AG04449 (cell line): ENCODE measurements at regions not wholly inside any gene's neighbourhood (a gene's known extent, or its start where the extent isn't known, plus 50 kb on each side); places are given as distances from the start of the nearest gene placed in this dataset.
A peak's percentile ranks its signal among the peaks of the same experiment; 100 is the strongest.

Source experiments
- CTCF ChIA-PET: fragments of 350-600 bp; formaldehyde crosslinking; extraction: SDS; loops from one replicate; lab custom pipeline; 2021; ENCODE audit warnings: antibody characterized with exemption; lab: Yijun Ruan, JAX
- POLR2A ChIA-PET: fragments of 400-600, 350-600 bp; formaldehyde crosslinking; extraction: SDS; loops from one replicate; lab custom pipeline; 2020; ENCODE audit warnings: antibody characterized with exemption, inconsistent platforms; lab: Yijun Ruan, JAX
- DNase-seq: peaks from one replicate; pipeline ENCODE4 v3.0.0-alpha.2; 2010; ENCODE audit warnings: low read depth, low spot score
- H3K4me3 ChIP-seq: 2 replicates; pipeline ENCODE4 v1.5.1; 2011; ENCODE audit warnings: low read depth, mild to moderate bottlenecking, control low read depth, low read length
- CTCF ChIP-seq: IDR thresholded peaks from one replicate; pipeline ENCODE4 v1.5.1; 2011; ENCODE audit warnings: mild to moderate bottlenecking, moderate library complexity, low read length, control low read depth, inconsistent platforms; ENCODE audit not compliant: insufficient read depth; ENCODE audit errors: missing control alignments

- no peak for DNase-seq
- POLR2A ChIA-PET = no interaction called here
- no peak for TF ChIP-seq CTCF
- CTCF ChIA-PET = interaction anchor here (1.1 to 3.3 kb wide), 5 partner anchors 14 to 280 kb away, joined by 3 to 14 read pairs (median 10); no protein-coding TSS in a partner anchor
- no peak overlapping the region for H3K4me3 ChIP-seq
These were observed 427.9 kb upstream of the RASGRP1 start for GRCh38 chr15:38992506-38992905.

- ChIA-PET POLR2A (no interaction called here), CTCF (interaction anchor here (1.1 to 3.3 kb wide), 3 partner anchors 108 to 225 kb away, joined by 3 to 12 read pairs (median 3); no protein-coding TSS in a partner anchor)
- TF ChIP-seq CTCF = no peak
- H3K4me3 ChIP-seq = no peak overlapping the region
- no peak for DNase-seq
These were observed 428.3 kb upstream of the RASGRP1 start for GRCh38 chr15:38992930-38993329.

GRCh38 chr15:38994310-38994709, 429.7 kb upstream of the RASGRP1 start:
- POLR2A ChIA-PET = no interaction called here
- CTCF ChIA-PET = interaction anchor here (0.7 to 1.6 kb wide), 8 partner anchors 131 to 587 kb away, joined by 3 to 7 read pairs (median 4); partner anchors contain the start of gene THBS1

GRCh38 chr15:38996111-38996631, 431.6 kb upstream of the RASGRP1 start:
- no peak overlapping the region for H3K4me3 ChIP-seq
- ChIA-PET POLR2A (interaction anchor here (0.5 to 2.7 kb wide), 16 partner anchors 64 to 718 kb away, joined by 3 to 9 read pairs (median 4); partner anchors contain the start of gene THBS1), CTCF (interaction anchor here (1.2 to 2.5 kb wide), 4 partner anchors 165 to 289 kb away, joined by 4 to 12 read pairs (median 5); no protein-coding TSS in a partner anchor)
- TF ChIP-seq CTCF = no peak
- peak; percentile 95 for DNase-seq

More at GRCh38 chr15:38994310-38994709, 429.7 kb upstream of the RASGRP1 start:
- no peak overlapping the region for H3K4me3 ChIP-seq
- no peak for DNase-seq
- no peak for TF ChIP-seq CTCF

- no peak for TF ChIP-seq CTCF
- ChIA-PET CTCF (interaction anchor here (1.2 to 2.5 kb wide), 2 partner anchors 290 to 293 kb away, joined by 3 to 12 read pairs; no protein-coding TSS in a partner anchor), POLR2A (interaction anchor here (2.7 kb wide), 1 partner anchor 583 kb away, joined by 9 read pairs; the partner anchor contains the start of gene THBS1)
- no peak overlapping the region for H3K4me3 ChIP-seq
- DNase-seq = no peak
These were observed 433.2 kb upstream of the RASGRP1 start for GRCh38 chr15:38997841-38998240.

- DNase-seq = no peak
- ChIA-PET POLR2A (no interaction called here), CTCF (interaction anchor here (1.0 kb wide), 1 partner anchor 292 kb away, joined by 3 read pairs; no protein-coding TSS in a partner anchor)
- TF ChIP-seq CTCF = no peak
- H3K4me3 ChIP-seq = no peak overlapping the region
These were observed 435.6 kb upstream of the RASGRP1 start for GRCh38 chr15:39000008-39000734.
